Panc1 (cell line): ENCODE measurements at regions not wholly inside any gene's neighbourhood (a gene's known extent, or its start where the extent isn't known, plus 50 kb on each side); places are given as distances from the start of the nearest gene placed in this dataset.

ENCODE experiments used
- ATAC-seq: fragments of 200-7000 bp; cut with Tn5 transposase; 2 replicates; pipeline ENCODE4 v1.9.1; 2020; ENCODE audit warnings: mild to moderate bottlenecking, moderate library complexity
- BruUV-seq: library from RNA; stranded (reverse); fragments of 400-500 nt; replicated peaks from 2 replicates; lab custom pipeline; 2021; lab: Mats Ljungman, UMichigan
- CTCF ChIA-PET: fragments of 300-600 bp; sonication (Branson Sonifier 250); formaldehyde crosslinking; loops from one replicate; lab custom pipeline; 2022; ENCODE audit warnings: antibody characterized with exemption; lab: Charles Lee
- POLR2A ChIA-PET: fragments of 300-600 bp; sonication (Branson Sonifier 250); formaldehyde crosslinking; loops from one replicate; lab custom pipeline; 2022; ENCODE audit warnings: antibody characterized with exemption; lab: Charles Lee
- DNase-seq: peaks from one replicate; pipeline ENCODE4 v3.0.0-alpha.2; 2010; ENCODE audit warnings: low read depth, low spot score
- H3K27ac ChIP-seq: 2 replicates; pipeline ENCODE4 v1.5.1; 2011; ENCODE audit warnings: mild to moderate bottlenecking, low read length, inconsistent platforms
- H3K27me3 ChIP-seq: fragments of 200-500 bp; sonication (Bioruptor generic); 2 replicates; pipeline ENCODE4 v1.6.0; 2014; ENCODE audit warnings: low read length, inconsistent platforms; ENCODE audit not compliant: control insufficient read depth, insufficient read depth
- H3K36me3 ChIP-seq: fragments of 200-500 bp; sonication (Bioruptor generic); 2 replicates; pipeline ENCODE4 v1.5.1; 2014; ENCODE audit warnings: inconsistent platforms, mild to moderate bottlenecking, low read length, moderate library complexity; ENCODE audit not compliant: control insufficient read depth, insufficient read depth
- H3K4me1 ChIP-seq: 2 replicates; pipeline ENCODE4 v1.5.1; 2011; ENCODE audit warnings: inconsistent platforms, mild to moderate bottlenecking, low read length, moderate library complexity; ENCODE audit not compliant: control insufficient read depth, insufficient read depth
- H3K4me3 ChIP-seq, 2 experiments: 2 replicates each; pipeline ENCODE4 v1.5.1; 2011 to 2012; ENCODE audit warnings: low read depth in 2 of 2, low read length in 2 of 2, mild to moderate bottlenecking in 2 of 2, inconsistent platforms in 1 of 2, moderate library complexity in 1 of 2
- H3K9me3 ChIP-seq: fragments of 200-500 bp; sonication (Bioruptor generic); 2 replicates; pipeline ENCODE4 v1.5.1; 2014; ENCODE audit warnings: low read depth, mild to moderate bottlenecking, inconsistent platforms, low read length, moderate library complexity; ENCODE audit not compliant: control insufficient read depth, insufficient read depth
- POLR2AphosphoS5 ChIP-seq: IDR thresholded peaks from 2 replicates; pipeline ENCODE4 v1.6.1; 2012; ENCODE audit warnings: mild to moderate bottlenecking, low read depth, low read length, moderate library complexity
- SIN3A ChIP-seq: IDR thresholded peaks from 2 replicates; pipeline ENCODE4 v1.6.1; 2012; ENCODE audit warnings: low read depth, mild to moderate bottlenecking, low read length, moderate library complexity, borderline replicate concordance; ENCODE audit not compliant: insufficient read depth
- TCF7L2 ChIP-seq: IDR thresholded peaks from 2 replicates; pipeline ENCODE4 v1.6.1; 2011; ENCODE audit warnings: mild to moderate bottlenecking, low read depth, low read length, inconsistent platforms
- in situ Hi-C: cut with HindIII; loops from 2 replicates; pipeline ENCODE4 v1.10.0; 2016; ENCODE audit warnings: low sequenced_read_pairs, low pct_unique_long_range_greater_than_20kb
- intact Hi-C: fragments of 100-400 bp; cut with micrococcal nuclease; formaldehyde crosslinking; loops from one replicate; pipeline ENCODE4 v1.10.0; 2022; ENCODE audit not compliant: unreplicated experiment
- TF ChIP-seq, protein P1 (sequence below): fragments of 450-650 bp; IDR thresholded peaks from 2 replicates; pipeline ENCODE4 v1.5.1; 2017; ENCODE audit warnings: mild to moderate bottlenecking
- TF ChIP-seq, protein P2 (sequence below), 2 experiments: IDR thresholded peaks; 2 replicates each; pipeline ENCODE4 v1.6.1; 2011 to 2012; ENCODE audit warnings: low read depth in 2 of 2, control low read depth in 1 of 2, low read length in 1 of 2, mild to moderate bottlenecking in 1 of 2, moderate library complexity in 1 of 2; ENCODE audit not compliant: insufficient read depth in 1 of 2

DNA sequence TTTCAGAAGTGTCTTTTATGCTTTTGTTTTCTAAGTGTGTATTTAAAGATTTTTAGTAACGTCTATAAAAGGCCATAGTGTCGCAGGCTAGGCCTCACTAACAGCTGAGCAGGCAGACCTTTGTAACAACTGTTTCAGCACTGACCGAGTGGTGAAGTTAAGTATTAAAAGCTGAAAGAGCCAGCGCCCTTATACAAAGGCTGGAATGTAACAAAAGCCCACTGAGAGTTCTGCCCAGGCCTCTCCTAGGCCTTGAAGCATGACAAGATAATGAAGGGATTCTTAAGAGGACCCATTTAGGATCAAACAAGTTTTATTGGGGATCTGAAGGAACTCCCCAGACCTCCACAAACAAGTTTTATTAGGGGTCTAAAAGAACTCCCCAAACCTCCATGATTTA, 722.5 kb upstream of the PRKX start:
- TF ChIP-seq, protein P1, sequence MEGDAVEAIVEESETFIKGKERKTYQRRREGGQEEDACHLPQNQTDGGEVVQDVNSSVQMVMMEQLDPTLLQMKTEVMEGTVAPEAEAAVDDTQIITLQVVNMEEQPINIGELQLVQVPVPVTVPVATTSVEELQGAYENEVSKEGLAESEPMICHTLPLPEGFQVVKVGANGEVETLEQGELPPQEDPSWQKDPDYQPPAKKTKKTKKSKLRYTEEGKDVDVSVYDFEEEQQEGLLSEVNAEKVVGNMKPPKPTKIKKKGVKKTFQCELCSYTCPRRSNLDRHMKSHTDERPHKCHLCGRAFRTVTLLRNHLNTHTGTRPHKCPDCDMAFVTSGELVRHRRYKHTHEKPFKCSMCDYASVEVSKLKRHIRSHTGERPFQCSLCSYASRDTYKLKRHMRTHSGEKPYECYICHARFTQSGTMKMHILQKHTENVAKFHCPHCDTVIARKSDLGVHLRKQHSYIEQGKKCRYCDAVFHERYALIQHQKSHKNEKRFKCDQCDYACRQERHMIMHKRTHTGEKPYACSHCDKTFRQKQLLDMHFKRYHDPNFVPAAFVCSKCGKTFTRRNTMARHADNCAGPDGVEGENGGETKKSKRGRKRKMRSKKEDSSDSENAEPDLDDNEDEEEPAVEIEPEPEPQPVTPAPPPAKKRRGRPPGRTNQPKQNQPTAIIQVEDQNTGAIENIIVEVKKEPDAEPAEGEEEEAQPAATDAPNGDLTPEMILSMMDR = no peak
- TF ChIP-seq POLR2AphosphoS5 (no peak), TCF7L2 (no peak), SIN3A (no peak)
- TF ChIP-seq, protein P2, sequence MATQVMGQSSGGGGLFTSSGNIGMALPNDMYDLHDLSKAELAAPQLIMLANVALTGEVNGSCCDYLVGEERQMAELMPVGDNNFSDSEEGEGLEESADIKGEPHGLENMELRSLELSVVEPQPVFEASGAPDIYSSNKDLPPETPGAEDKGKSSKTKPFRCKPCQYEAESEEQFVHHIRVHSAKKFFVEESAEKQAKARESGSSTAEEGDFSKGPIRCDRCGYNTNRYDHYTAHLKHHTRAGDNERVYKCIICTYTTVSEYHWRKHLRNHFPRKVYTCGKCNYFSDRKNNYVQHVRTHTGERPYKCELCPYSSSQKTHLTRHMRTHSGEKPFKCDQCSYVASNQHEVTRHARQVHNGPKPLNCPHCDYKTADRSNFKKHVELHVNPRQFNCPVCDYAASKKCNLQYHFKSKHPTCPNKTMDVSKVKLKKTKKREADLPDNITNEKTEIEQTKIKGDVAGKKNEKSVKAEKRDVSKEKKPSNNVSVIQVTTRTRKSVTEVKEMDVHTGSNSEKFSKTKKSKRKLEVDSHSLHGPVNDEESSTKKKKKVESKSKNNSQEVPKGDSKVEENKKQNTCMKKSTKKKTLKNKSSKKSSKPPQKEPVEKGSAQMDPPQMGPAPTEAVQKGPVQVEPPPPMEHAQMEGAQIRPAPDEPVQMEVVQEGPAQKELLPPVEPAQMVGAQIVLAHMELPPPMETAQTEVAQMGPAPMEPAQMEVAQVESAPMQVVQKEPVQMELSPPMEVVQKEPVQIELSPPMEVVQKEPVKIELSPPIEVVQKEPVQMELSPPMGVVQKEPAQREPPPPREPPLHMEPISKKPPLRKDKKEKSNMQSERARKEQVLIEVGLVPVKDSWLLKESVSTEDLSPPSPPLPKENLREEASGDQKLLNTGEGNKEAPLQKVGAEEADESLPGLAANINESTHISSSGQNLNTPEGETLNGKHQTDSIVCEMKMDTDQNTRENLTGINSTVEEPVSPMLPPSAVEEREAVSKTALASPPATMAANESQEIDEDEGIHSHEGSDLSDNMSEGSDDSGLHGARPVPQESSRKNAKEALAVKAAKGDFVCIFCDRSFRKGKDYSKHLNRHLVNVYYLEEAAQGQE (IDR thresholded peaks at IDR 0.05; ENCODE audit: insufficient read depth in 1 of 2, low read depth in 2 of 2, low read length in 1 of 2) = no peak
- no TSS peak for BruUV-seq
- DNase-seq (no peak), ATAC-seq (no peak)
- no peaks in the 10 kb centered on the region for H3K36me3 ChIP-seq
- H3K4me3 ChIP-seq = no peak overlapping the region
- CTCF ChIA-PET = no interaction called here
- in situ Hi-C loops = no loop called here
- H3K27ac ChIP-seq = no peak overlapping the region
- POLR2A ChIA-PET = no interaction called here
- H3K9me3 ChIP-seq = no peaks in the 10 kb centered on the region
- H3K4me1 ChIP-seq = no peaks in the 10 kb centered on the region
- no peaks in the 10 kb centered on the region for H3K27me3 ChIP-seq
- intact Hi-C loops = no loop called here

DNA sequence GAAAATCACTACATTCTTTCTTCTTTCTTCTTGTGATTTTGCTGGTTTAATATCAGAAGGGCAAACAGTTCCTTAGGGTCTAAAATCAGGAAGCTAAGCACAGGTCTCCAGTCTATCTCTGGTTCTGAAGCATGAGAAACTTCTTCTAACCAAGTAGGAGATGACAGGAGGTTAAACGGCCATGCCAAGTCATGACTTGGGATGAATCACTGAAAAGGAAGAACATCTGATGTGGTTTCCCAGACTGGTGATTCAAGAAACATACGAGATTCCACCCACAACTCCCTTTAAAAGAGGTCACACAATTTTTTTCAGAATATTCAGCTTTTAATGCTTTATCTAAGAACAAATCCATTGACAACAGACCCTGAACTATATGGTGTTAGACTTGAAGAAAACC, 684.0 kb upstream of the PRKX start:
- POLR2A ChIA-PET = no interaction called here
- Histone ChIP-seq H3K27ac (no peak overlapping the region), H3K4me1 (no peaks in the 10 kb centered on the region), H3K4me3 (no peak overlapping the region), H3K9me3 (no peaks in the 10 kb centered on the region), H3K27me3 (no peaks in the 10 kb centered on the region), H3K36me3 (no peaks in the 10 kb centered on the region)
- TF ChIP-seq, protein P2 (IDR thresholded peaks at IDR 0.05; ENCODE audit: insufficient read depth in 1 of 2, low read depth in 2 of 2, low read length in 1 of 2) = no peak
- TF ChIP-seq SIN3A (no peak), POLR2AphosphoS5 (no peak), TCF7L2 (no peak)
- TF ChIP-seq, protein P1 = no peak
- in situ Hi-C loops (no loop called here), intact Hi-C loops (no loop called here)
- DNase-seq (no peak), ATAC-seq (no peak)
- CTCF ChIA-PET = no interaction called here
- BruUV-seq = no TSS peak
